Omental fat pad (tissue), 3 donors: ENCODE measurements at regions not wholly inside any gene's neighbourhood (a gene's known extent, or its start where the extent isn't known, plus 50 kb on each side); places are given as distances from the start of the nearest gene placed in this dataset.

Experiments used
- ATAC-seq: fragments of 150-250 bp; one replicate; pipeline ENCODE4 v1.9.1; 2016; ENCODE audit warnings: mild to moderate bottlenecking, moderate library complexity; ENCODE audit not compliant: low FRiP score
- DNase-seq: peaks from one replicate; pipeline ENCODE4 v3.0.0-alpha.2; 2019; ENCODE audit warnings: low spot score
- CTCF ChIP-seq, 3 donors: fragments of 450-650 bp; IDR thresholded peaks; one replicate each; pipeline ENCODE4 v1.5.1; 2016 to 2017; ENCODE audit warnings: antibody characterized with exemption in 3 of 3, mild to moderate bottlenecking in 3 of 3, moderate library complexity in 2 of 3

- no peak for ATAC-seq
- no peak for DNase-seq
- TF ChIP-seq CTCF (IDR thresholded peaks at IDR 0.05), result no peak
Observed at GRCh38 chr5:81914696-81915095, 57.1 kb upstream of the ATG10 start.

- ATAC-seq (no peak), DNase-seq (no peak)
- TF ChIP-seq CTCF (IDR thresholded peaks at IDR 0.05), result no peak
Observed at GRCh38 chr5:81912933-81913332, 58.9 kb upstream of the ATG10 start.

- TF ChIP-seq CTCF (IDR thresholded peaks at IDR 0.05), result no peak
- no peak for DNase-seq
- ATAC-seq, result no peak
Observed at GRCh38 chr5:81909677-81910076, 62.1 kb upstream of the ATG10 start.

- DNase-seq (no peak), ATAC-seq (no peak)
- TF ChIP-seq CTCF (IDR thresholded peaks at IDR 0.05), result no peak
Observed at GRCh38 chr5:81908771-81909170, 63.1 kb upstream of the ATG10 start.

- DNase-seq, result no peak
- no peak for TF ChIP-seq CTCF (IDR thresholded peaks at IDR 0.05)
Observed at GRCh38 chr5:81908044-81908443, 63.8 kb upstream of the ATG10 start.

GRCh38 chr5:81907012-81907635 lies 64.7 kb upstream of the ATG10 start:
- no peak for ATAC-seq
- no peak for DNase-seq
- no peak for TF ChIP-seq CTCF (IDR thresholded peaks at IDR 0.05)

More at GRCh38 chr5:81908044-81908443, 63.8 kb upstream of the ATG10 start:
- no peak for ATAC-seq

- DNase-seq (no peak), ATAC-seq (no peak)
- no peak for TF ChIP-seq CTCF (IDR thresholded peaks at IDR 0.05)
Observed at GRCh38 chr5:81906086-81906485, 65.7 kb upstream of the ATG10 start.
